H1 (cell line): ENCODE measurements at regions not wholly inside any gene's neighbourhood (a gene's known extent, or its start where the extent isn't known, plus 50 kb on each side); places are given as distances from the start of the nearest gene placed in this dataset.

Experiments used
- E2F6 ChIP-seq: IDR thresholded peaks from 2 replicates; pipeline ENCODE4 v1.6.1; 2012; ENCODE audit warnings: inconsistent platforms

- no peak for TF ChIP-seq E2F6
Observed at GRCh38 chr4:106851726-106852125, 184.4 kb downstream of the DKK2 start (continued).
